ENCODE measurements at regions not wholly inside any gene's neighbourhood (a gene's known extent, or its start where the extent isn't known, plus 50 kb on each side); places are given as distances from the start of the nearest gene placed in this dataset.

DNA sequence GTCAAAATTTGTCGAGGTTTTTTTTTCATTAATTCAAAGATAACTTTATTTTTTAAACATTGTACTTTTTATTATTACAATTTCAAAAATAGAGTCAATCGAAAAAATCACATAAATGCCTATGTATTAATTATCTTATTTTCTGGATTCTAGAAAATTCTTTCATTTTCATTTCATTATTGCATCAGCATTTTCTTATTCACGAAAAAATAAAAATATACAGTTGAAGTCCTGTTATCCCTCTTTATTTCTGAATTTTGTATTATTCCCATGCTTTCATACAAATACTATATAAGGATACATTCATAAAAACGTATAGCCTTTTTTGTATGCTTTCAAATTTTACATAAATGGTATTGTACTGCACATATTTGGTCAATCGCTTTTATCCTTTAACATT is 681.0 kb upstream of the USP24 start:
- no CpG with 5 or more reads among the region's 5 CpGs for WGBS (ENCODE audit: insufficient coverage)
- TF ChIP-seq, protein P1, sequence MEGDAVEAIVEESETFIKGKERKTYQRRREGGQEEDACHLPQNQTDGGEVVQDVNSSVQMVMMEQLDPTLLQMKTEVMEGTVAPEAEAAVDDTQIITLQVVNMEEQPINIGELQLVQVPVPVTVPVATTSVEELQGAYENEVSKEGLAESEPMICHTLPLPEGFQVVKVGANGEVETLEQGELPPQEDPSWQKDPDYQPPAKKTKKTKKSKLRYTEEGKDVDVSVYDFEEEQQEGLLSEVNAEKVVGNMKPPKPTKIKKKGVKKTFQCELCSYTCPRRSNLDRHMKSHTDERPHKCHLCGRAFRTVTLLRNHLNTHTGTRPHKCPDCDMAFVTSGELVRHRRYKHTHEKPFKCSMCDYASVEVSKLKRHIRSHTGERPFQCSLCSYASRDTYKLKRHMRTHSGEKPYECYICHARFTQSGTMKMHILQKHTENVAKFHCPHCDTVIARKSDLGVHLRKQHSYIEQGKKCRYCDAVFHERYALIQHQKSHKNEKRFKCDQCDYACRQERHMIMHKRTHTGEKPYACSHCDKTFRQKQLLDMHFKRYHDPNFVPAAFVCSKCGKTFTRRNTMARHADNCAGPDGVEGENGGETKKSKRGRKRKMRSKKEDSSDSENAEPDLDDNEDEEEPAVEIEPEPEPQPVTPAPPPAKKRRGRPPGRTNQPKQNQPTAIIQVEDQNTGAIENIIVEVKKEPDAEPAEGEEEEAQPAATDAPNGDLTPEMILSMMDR (IDR thresholded peaks at IDR 0.05), result no peak
- peaks cover 0 to 5% of the 10 kb centered on the region in 2 donors for H3K9me3 Mint-ChIP-seq
- peaks cover 0 to 8% of the 10 kb centered on the region in 2 donors for H3K27me3 Mint-ChIP-seq (ENCODE audit: low read depth in 2 of 2)
- DNase-seq, result no peak
- H3K36me3 Mint-ChIP-seq, result peaks cover 8% of the 10 kb centered on the region
- H3K27ac Mint-ChIP-seq, result no peak overlapping the region
- H3K9me3 ChIP-seq (ENCODE audit: control insufficient read depth, insufficient read depth, low read length), result peaks cover 6% of the 10 kb centered on the region
- no peak overlapping the region for H3K4me3 ChIP-seq (ENCODE audit: low read length)
- H3K36me3 ChIP-seq (ENCODE audit: control insufficient read depth, insufficient read depth, low read length), result no peaks in the 10 kb centered on the region
- H3K4me1 ChIP-seq (ENCODE audit: control insufficient read depth, insufficient read depth, low read length), result no peaks in the 10 kb centered on the region
- no peaks in the 10 kb centered on the region for H3K4me1 Mint-ChIP-seq
- no peak overlapping the region for H3K27ac ChIP-seq (ENCODE audit: low read length)
- no peak overlapping the region for H3K4me3 Mint-ChIP-seq
- H3K27me3 ChIP-seq (ENCODE audit: control insufficient read depth, insufficient read depth, low read length), result no peaks in the 10 kb centered on the region
- intact Hi-C loops (cut with micrococcal nuclease), result loop anchor here (10.0 kb wide), 1 partner anchor 521 kb away; no protein-coding TSS in a partner anchor
- no peak for ATAC-seq

DNA sequence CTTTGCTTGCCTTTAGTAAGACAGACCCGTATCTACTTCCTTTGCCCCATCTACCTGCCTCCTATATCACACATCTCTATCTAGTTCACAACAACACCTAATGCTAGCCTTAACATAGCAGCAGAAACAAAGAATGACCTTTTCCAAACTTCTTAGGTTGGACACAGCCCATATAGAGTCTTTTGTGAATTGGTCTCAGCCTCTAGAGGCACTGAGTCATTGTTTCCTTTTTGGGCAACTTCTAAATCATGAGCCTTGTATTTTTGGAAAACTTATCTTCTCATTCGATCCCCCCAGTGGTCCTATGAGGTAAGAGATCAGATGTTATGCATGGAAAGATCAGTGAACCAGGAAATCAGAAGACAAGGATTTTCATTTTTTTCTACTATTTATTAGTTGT is 679.4 kb upstream of the USP24 start:
- 88% methylated on average over 1 of the region's 2 CpGs for WGBS (ENCODE audit: insufficient coverage)
- Mint-ChIP-seq H3K27ac (no peak overlapping the region), H3K27me3 (ENCODE audit: low read depth in 2 of 2) (peaks cover 0 to 4% of the 10 kb centered on the region in 2 donors), H3K36me3 (peaks cover 8% of the 10 kb centered on the region), H3K9me3 (peaks cover 0 to 5% of the 10 kb centered on the region in 2 donors), H3K4me1 (no peaks in the 10 kb centered on the region), H3K4me3 (no peak overlapping the region)
- Histone ChIP-seq H3K4me1 (ENCODE audit: control insufficient read depth, insufficient read depth, low read length) (no peaks in the 10 kb centered on the region), H3K9me3 (ENCODE audit: control insufficient read depth, insufficient read depth, low read length) (peaks cover 6% of the 10 kb centered on the region), H3K4me3 (ENCODE audit: low read length) (no peak overlapping the region), H3K27ac (ENCODE audit: low read length) (no peak overlapping the region), H3K27me3 (ENCODE audit: control insufficient read depth, insufficient read depth, low read length) (no peaks in the 10 kb centered on the region), H3K36me3 (ENCODE audit: control insufficient read depth, insufficient read depth, low read length) (no peaks in the 10 kb centered on the region)
- TF ChIP-seq, protein P1 (IDR thresholded peaks at IDR 0.05), result no peak
- ATAC-seq (no peak), DNase-seq (no peak)
- intact Hi-C loops (cut with micrococcal nuclease), result loop anchor here (10.0 kb wide), 1 partner anchor 520 kb away; no protein-coding TSS in a partner anchor

DNA sequence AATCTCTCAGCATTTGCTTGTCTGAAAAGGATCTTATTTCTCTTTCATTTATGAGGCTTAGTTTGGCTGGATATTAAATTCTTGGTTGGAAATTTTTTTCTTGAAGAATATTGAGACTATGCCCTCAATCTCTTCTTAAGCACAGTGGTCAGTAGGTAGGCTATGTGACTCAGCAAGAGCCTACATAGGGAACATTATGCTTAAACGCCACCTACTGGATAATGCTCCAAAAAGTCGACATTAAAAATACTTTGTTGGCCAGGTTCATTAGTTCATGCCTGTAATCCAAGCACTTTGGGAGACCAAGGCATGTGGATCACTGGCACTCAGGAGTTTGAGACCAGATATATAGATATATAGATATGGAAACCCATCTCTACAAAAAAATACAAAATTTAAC is 678.0 kb upstream of the USP24 start:
- H3K9me3 ChIP-seq (ENCODE audit: control insufficient read depth, insufficient read depth, low read length), result peaks cover 6% of the 10 kb centered on the region
- Mint-ChIP-seq H3K36me3 (peaks cover 8% of the 10 kb centered on the region), H3K9me3 (peaks cover 0 to 5% of the 10 kb centered on the region in 2 donors), H3K4me3 (no peak overlapping the region), H3K27me3 (ENCODE audit: low read depth in 2 of 2) (peaks cover 0 to 5% of the 10 kb centered on the region in 2 donors), H3K4me1 (no peaks in the 10 kb centered on the region), H3K27ac (no peak overlapping the region)
- no peaks in the 10 kb centered on the region for H3K4me1 ChIP-seq (ENCODE audit: control insufficient read depth, insufficient read depth, low read length)
- WGBS (ENCODE audit: insufficient coverage), result 49% methylated on average over 2 of the region's 2 CpGs
- DNase-seq, result no peak
- no peaks in the 10 kb centered on the region for H3K27me3 ChIP-seq (ENCODE audit: control insufficient read depth, insufficient read depth, low read length)
- ATAC-seq, result no peak
- intact Hi-C loops (cut with micrococcal nuclease), result loop anchor here (10.0 kb wide), 1 partner anchor 518 kb away; no protein-coding TSS in a partner anchor
- TF ChIP-seq, protein P1 (IDR thresholded peaks at IDR 0.05), result no peak
- no peak overlapping the region for H3K4me3 ChIP-seq (ENCODE audit: low read length)
- no peaks in the 10 kb centered on the region for H3K36me3 ChIP-seq (ENCODE audit: control insufficient read depth, insufficient read depth, low read length)
- no peak overlapping the region for H3K27ac ChIP-seq (ENCODE audit: low read length)

DNA sequence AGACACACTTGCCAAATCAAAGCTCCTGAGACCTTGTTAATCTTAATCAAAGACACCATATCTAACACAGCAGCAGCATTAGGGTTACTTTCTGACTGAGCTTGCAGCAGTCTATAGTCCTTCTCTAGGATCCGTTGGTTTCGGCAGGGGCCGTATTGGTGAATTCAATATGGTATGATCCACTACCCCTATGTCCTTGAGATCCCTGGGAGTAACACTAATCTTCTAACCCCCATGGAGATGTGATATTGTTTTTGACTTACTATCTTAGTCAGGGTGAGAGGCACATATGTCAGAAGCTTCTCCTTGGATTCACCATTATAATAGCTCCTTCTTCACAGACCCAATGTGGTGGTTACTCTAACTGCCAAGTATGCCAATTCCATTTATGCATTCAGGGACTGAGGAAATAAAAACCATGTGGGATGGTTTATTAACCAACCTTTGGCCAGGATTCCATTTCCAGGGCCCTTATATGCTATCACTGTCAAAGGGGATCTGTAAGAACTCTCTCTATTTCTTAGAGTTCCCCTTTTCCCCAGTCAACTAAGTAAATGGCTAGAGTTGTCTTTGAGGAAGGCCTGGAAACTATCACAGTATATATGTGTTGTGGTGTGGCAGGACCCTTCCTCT is 673.6 kb upstream of the USP24 start:
- no peak overlapping the region for H3K27ac ChIP-seq (ENCODE audit: low read length)
- Mint-ChIP-seq H3K27me3 (ENCODE audit: low read depth in 2 of 2) (peaks cover 7 to 8% of the 10 kb centered on the region in 2 donors), H3K4me3 (no peak overlapping the region), H3K36me3 (peaks cover 8% of the 10 kb centered on the region), H3K4me1 (peaks cover 6% of the 10 kb centered on the region in 2 donors), H3K27ac (no peak overlapping the region), H3K9me3 (peaks cover 0 to 5% of the 10 kb centered on the region in 2 donors)
- no peak overlapping the region for H3K4me3 ChIP-seq (ENCODE audit: low read length)
- no peaks in the 10 kb centered on the region for H3K4me1 ChIP-seq (ENCODE audit: control insufficient read depth, insufficient read depth, low read length)
- intact Hi-C loops (cut with micrococcal nuclease), result no loop called here
- H3K9me3 ChIP-seq (ENCODE audit: control insufficient read depth, insufficient read depth, low read length), result peaks cover 6% of the 10 kb centered on the region
- no peak for ATAC-seq
- WGBS (ENCODE audit: insufficient coverage), result 97% methylated on average over 3 of the region's 3 CpGs
- TF ChIP-seq, protein P1 (IDR thresholded peaks at IDR 0.05), result no peak
- H3K36me3 ChIP-seq (ENCODE audit: control insufficient read depth, insufficient read depth, low read length), result no peaks in the 10 kb centered on the region
- H3K27me3 ChIP-seq (ENCODE audit: control insufficient read depth, insufficient read depth, low read length), result no peaks in the 10 kb centered on the region
- DNase-seq, result no peak
